Mesothelial cell of epicardium (in vitro differentiated cells): ENCODE measurements at regions not wholly inside any gene's neighbourhood (a gene's known extent, or its start where the extent isn't known, plus 50 kb on each side); places are given as distances from the start of the nearest gene placed in this dataset.
"Not testable (repeated sequence)": the region's sequence is repeated elsewhere in the genome, so short reads cannot be mapped to it uniquely, and the experiment has no call there.

Source experiments
- DNase-seq, 2 experiments: peaks; one replicate each; pipeline ENCODE4 v3.0.0; 2021; ENCODE audit warnings: low spot score in 2 of 2; ENCODE audit not compliant: unreplicated experiment in 2 of 2
- H3K27ac Mint-ChIP-seq: 2 replicates; pipeline ENCODE4 v1.8.0; 2021; ENCODE audit warnings: mixed read lengths
- H3K27me3 Mint-ChIP-seq: 2 replicates; pipeline ENCODE4 v1.8.0; 2021; ENCODE audit warnings: low read depth, mixed read lengths
- H3K36me3 Mint-ChIP-seq: 2 replicates; pipeline ENCODE4 v1.8.0; 2021; ENCODE audit warnings: mixed read lengths
- H3K4me1 Mint-ChIP-seq: 2 replicates; pipeline ENCODE4 v1.8.0; 2021; ENCODE audit warnings: mixed read lengths
- H3K4me3 Mint-ChIP-seq: 2 replicates; pipeline ENCODE4 v1.8.0; 2021; ENCODE audit warnings: mild to moderate bottlenecking, moderate library complexity, mixed read lengths
- H3K9me3 Mint-ChIP-seq: 2 replicates; pipeline ENCODE4 v1.8.0; 2021; ENCODE audit warnings: mixed read lengths
- CTCF ChIP-seq: fragments of 200-600 bp; sonication (generic); IDR thresholded peaks from one replicate; pipeline ENCODE4 v1.5.0; 2021; ENCODE audit warnings: antibody characterized with exemption; ENCODE audit not compliant: unreplicated experiment

GRCh38 chr22:23450434-23450795 lies 129.7 kb downstream of the IGLL1 start:
- no peak for TF ChIP-seq CTCF
- DNase-seq: no peak
- Mint-ChIP-seq H3K4me1 (peaks cover 23% of the 10 kb centered on the region), H3K4me3 (no peak overlapping the region), H3K27ac (no peak overlapping the region), H3K9me3 (peaks cover 11% of the 10 kb centered on the region), H3K27me3 (no peaks in the 10 kb centered on the region), H3K36me3 (peaks cover 11% of the 10 kb centered on the region)

GRCh38 chr22:23449748-23450433 lies 130.2 kb downstream of the IGLL1 start:
- H3K27ac Mint-ChIP-seq, DNase-seq, H3K4me3 Mint-ChIP-seq, H3K27me3 Mint-ChIP-seq: not testable (repeated sequence)
- Mint-ChIP-seq H3K9me3 (peaks cover 15% of the 10 kb centered on the region), H3K4me1 (peaks cover 21% of the 10 kb centered on the region), H3K36me3 (peaks cover 15% of the 10 kb centered on the region)

GRCh38 chr22:23448499-23449288 lies 131.4 kb downstream of the IGLL1 start:
- not testable (repeated sequence) for DNase-seq, H3K27ac Mint-ChIP-seq, H3K4me3 Mint-ChIP-seq, H3K27me3 Mint-ChIP-seq
- H3K9me3 Mint-ChIP-seq: peaks cover 19% of the 10 kb centered on the region
- H3K4me1 Mint-ChIP-seq: peaks cover 19% of the 10 kb centered on the region
- peaks cover 21% of the 10 kb centered on the region for H3K36me3 Mint-ChIP-seq

- Mint-ChIP-seq H3K27me3 (no peaks in the 10 kb centered on the region), H3K36me3 (peaks cover 29% of the 10 kb centered on the region), H3K9me3 (peaks cover 29% of the 10 kb centered on the region), H3K4me3 (no peak overlapping the region), H3K27ac (no peak overlapping the region), H3K4me1 (peaks cover 6% of the 10 kb centered on the region)
- TF ChIP-seq CTCF: no peak
- DNase-seq: no peak
These were observed 133.2 kb downstream of the IGLL1 start for GRCh38 chr22:23446796-23447350.

GRCh38 chr22:23446194-23446593 lies 133.9 kb downstream of the IGLL1 start:
- peaks cover 32% of the 10 kb centered on the region for H3K36me3 Mint-ChIP-seq
- not testable (repeated sequence) for H3K27ac Mint-ChIP-seq, H3K4me1 Mint-ChIP-seq, DNase-seq, H3K4me3 Mint-ChIP-seq, H3K27me3 Mint-ChIP-seq
- H3K9me3 Mint-ChIP-seq: peaks cover 31% of the 10 kb centered on the region

- not testable (repeated sequence) for H3K4me1 Mint-ChIP-seq, DNase-seq, H3K27me3 Mint-ChIP-seq, H3K27ac Mint-ChIP-seq, H3K4me3 Mint-ChIP-seq
- peaks cover 39% of the 10 kb centered on the region for H3K36me3 Mint-ChIP-seq
- peaks cover 39% of the 10 kb centered on the region for H3K9me3 Mint-ChIP-seq
These were observed 136.2 kb downstream of the IGLL1 start for GRCh38 chr22:23443905-23444304.

GRCh38 chr22:23439581-23439980 lies 140.5 kb downstream of the IGLL1 start:
- peaks cover 32% of the 10 kb centered on the region for H3K9me3 Mint-ChIP-seq
- peaks cover 38% of the 10 kb centered on the region for H3K36me3 Mint-ChIP-seq
- not testable (repeated sequence) for H3K27me3 Mint-ChIP-seq, H3K4me1 Mint-ChIP-seq, H3K27ac Mint-ChIP-seq, DNase-seq, H3K4me3 Mint-ChIP-seq

- Mint-ChIP-seq H3K9me3 (peaks cover 30% of the 10 kb centered on the region), H3K4me1 (peaks cover 12% of the 10 kb centered on the region), H3K36me3 (peaks cover 33% of the 10 kb centered on the region), H3K27ac (no peak overlapping the region), H3K27me3 (no peaks in the 10 kb centered on the region), H3K4me3 (no peak overlapping the region)
- TF ChIP-seq CTCF: no peak
- DNase-seq: no peak
These were observed 141.9 kb downstream of the IGLL1 start for GRCh38 chr22:23438216-23438615.
